GM08714 (cell line): ENCODE measurements at regions not wholly inside any gene's neighbourhood (a gene's known extent, or its start where the extent isn't known, plus 50 kb on each side); places are given as distances from the start of the nearest gene placed in this dataset.

Experiments used
- H3K4me3 ChIP-seq: fragments of 200-500 bp; sonication (Bioruptor generic); 2 replicates; pipeline ENCODE4 v1.5.1; 2014; ENCODE audit warnings: mild to moderate bottlenecking, low read length, inconsistent platforms
- ZNF274 ChIP-seq: IDR thresholded peaks from 2 replicates; pipeline ENCODE4 v1.6.1; 2012; ENCODE audit warnings: mild to moderate bottlenecking, low read depth, low read length

DNA sequence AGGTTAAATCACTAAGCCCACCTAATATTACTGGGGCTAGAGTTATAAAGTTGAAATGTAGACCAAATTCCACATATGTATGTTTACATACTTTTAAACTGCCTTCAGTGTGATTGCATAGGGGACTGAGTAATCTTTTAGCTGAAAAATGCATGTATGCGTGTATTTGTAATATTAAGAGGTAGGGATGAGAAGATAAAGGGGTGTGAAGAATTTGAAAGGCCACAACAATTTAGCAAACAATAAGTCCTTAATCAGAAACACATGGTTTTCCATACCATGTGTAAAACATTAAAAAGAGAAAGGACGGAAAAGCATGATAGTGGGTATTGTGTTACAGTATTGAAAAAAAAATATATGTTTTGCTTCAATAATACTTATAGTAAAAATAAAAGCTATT is 919.9 kb upstream of the FLRT2 start:
- TF ChIP-seq ZNF274: no peak
- H3K4me3 ChIP-seq: no peak overlapping the region

DNA sequence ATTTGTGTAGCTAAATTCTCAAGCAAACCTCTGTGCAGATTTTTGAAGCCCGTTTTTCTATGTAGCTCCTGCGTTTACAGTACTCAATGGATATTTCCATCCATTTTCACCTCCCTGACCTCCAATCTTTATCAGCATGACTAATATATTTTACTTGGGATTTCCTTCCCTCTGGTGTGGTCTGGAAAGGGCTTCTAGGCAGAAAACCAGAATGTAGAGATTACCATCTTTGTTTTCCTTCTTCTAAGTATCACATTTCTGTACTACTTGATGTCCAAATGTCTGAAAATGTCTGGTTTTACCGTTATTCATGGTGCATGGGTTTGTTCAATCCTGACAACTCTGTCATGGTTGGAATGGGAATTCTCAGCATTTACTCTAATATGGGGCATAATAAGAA is 907.6 kb upstream of the FLRT2 start:
- no peak for TF ChIP-seq ZNF274
- H3K4me3 ChIP-seq: no peak overlapping the region

DNA sequence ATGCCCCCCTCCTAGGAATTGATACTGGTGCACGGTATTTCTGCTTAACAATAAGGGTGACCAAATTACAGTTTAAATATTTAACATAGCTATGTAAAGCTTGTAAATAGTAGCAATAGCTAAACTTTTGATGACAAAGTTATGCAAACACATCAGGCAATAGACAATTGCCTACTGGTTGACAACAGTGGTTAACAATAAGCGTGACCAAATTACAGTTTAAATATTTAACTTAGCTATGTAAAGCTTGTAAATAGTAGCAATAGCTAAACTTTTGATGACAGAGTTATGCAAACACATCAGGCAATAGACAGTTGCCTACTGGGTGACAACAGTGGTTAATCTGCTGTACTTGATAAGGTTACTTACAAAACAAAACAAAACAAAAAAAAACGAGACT is 886.5 kb upstream of the FLRT2 start:
- H3K4me3 ChIP-seq: no peak overlapping the region
- no peak for TF ChIP-seq ZNF274

DNA sequence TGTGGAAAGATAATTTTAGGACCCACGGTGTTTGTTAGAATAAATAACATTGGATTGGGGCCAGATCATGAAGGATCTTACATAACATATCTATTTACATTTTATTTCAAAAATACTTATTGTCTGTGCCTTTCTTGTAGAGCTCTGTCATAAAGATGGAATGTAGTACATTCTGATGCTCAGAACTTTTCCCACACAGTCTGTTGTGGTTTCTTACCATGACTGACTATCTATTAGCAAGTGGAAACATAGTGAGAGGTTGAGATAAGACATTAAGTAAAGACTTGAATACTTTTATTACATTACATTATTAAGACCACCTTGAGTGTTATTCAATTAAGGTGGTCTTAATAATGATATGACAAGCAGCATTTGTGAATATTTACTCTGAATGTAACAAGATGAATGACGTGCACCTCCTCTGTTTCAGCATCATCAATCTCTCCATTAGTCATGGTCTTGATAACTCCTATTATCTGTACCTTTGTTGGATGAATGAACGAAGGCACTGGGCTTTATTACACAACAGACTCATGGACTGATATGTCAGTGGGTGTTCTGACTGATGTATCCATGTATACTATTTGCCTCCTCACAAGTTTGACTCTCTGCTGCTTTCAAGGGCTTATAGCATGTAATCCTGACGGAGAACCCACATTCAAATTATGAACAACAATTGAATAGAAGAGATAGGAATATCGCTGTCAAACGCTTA is 883.0 kb upstream of the FLRT2 start:
- no peak overlapping the region for H3K4me3 ChIP-seq
- TF ChIP-seq ZNF274: no peak

- TF ChIP-seq ZNF274: no peak
- no peak overlapping the region for H3K4me3 ChIP-seq
Observed at GRCh38 chr14:84655014-84655413, 874.9 kb upstream of the FLRT2 start.

DNA sequence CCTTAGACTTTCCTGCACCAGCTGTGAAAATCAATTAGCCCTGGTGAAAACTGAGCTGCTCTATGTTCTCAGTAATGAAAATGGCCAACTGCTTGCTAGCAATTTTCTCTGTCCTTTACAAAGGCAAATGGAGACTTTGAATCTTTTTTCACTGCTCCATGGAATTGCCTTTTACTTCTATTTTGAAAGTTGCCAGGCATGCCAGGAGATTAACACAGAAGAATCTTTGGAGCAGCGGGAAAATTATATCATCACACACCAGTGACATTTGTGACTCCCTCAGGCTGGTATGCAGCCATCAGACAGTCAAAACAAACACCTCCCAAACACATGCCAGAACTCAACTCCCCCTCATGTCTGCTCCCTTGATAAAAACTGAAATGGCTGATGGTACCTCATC is 872.0 kb upstream of the FLRT2 start:
- no peak overlapping the region for H3K4me3 ChIP-seq
- no peak for TF ChIP-seq ZNF274

DNA sequence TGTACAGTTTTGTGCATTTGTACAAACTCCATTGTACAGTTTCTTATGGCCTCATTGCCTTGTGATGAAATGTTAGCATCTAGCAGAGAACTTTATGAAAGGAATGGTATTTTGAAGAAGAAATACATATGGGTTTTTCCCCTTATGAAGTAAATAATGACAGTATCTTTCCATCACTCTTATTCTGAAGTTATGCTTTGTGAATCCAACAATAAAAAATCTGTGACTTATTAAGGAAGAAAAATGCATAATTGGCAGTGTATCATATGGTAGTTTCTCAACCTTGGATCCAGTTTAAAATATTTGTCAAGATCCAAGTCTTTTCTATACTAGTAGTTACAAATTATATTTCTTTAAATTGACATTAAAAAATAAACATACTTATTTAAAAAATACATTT is 859.1 kb upstream of the FLRT2 start:
- TF ChIP-seq ZNF274: no peak
- no peak overlapping the region for H3K4me3 ChIP-seq

DNA sequence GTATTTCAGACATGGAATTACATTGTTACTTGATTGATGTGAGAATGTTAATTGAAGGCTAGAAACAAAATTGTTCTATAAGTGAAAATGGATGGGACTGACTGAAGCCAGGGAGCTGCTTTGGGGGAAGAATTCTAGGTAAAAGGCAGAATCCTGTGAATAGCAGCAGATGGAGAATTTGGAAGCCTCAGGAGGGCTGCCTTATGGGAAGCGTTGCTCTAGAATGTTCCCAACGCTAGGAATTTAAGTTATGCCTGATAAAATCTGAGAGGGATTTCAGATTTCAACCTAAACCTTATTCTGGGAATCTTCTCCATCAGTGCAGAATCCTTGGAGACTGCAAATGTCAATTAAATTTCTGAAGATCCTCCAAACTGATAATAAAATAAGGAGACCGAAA is 858.2 kb upstream of the FLRT2 start:
- no peak overlapping the region for H3K4me3 ChIP-seq
- TF ChIP-seq ZNF274: no peak

GRCh38 chr14:84674636-84675035 is 855.3 kb upstream of the FLRT2 start:
- no peak for TF ChIP-seq ZNF274

DNA sequence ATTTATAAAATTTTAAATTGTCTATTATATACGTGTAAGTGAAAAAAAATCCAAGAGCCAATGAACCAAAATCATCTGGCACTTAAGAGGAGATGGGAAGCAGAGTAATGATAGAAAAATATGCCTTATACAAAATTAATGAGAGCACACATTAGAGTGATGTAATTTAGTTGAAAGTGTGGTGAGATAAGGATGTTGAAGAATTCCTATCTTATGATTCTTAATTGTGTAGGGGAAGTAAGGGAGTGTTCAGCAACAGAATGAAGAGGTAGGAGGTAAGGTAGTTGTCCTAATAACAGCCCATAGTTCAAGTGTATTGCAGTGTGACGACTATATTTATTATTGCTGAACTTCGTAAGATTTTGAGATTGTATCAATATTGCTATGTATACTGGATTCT is 843.4 kb upstream of the FLRT2 start:
- no peak overlapping the region for H3K4me3 ChIP-seq
- no peak for TF ChIP-seq ZNF274

More at GRCh38 chr14:84674636-84675035, 855.3 kb upstream of the FLRT2 start:
- no peak overlapping the region for H3K4me3 ChIP-seq

DNA sequence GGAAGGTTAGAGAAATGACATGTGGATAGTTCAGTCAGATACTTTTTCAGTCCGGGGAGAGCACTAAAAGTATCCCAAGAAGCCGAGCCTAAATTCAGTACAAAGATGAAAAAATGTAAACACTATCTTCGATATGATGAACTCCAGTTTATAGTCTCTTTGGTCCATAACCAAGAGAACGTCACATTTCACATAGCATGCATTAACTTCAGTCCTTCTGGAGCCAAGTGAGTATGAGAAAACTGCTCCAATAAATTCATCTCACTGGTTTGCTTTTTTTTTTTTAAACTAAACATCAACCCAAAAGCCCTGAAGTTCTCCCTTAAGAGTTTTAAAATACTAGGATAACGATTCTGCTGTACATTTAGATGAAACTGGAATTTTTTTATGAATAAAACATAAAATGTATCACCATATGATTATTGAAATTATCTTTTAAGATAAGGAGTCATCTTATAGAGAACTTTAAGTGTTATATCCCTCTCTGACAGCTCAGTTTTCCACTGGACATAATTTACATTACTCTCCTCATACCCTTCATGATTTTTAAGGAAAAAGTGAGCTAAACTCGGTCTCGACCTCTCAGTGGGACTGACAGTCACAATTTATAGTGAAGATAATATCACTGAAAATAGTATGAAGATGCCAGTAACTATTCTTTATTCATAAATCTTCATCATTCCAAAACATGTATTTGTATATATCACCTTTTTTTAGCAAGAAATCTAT is 841.5 kb upstream of the FLRT2 start:
- no peak overlapping the region for H3K4me3 ChIP-seq
- no peak for TF ChIP-seq ZNF274

DNA sequence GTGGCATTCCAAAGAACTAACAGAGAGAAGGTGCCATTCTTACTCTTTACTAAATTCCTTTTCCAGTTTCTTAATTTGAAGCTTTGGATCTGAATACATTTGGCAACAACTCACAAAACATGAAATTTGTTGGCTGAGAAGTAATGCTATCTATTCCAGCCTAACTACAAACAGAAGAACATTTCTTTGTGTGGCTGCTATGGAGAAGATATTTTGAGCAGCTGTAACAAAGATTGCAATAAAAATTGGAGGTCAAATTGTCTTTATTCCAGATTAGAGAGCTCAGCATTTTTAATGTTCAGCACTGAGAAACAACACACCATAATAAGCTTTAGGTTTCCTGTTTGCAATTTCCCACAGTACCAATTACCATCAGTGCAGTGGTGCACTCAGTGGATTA is 835.8 kb upstream of the FLRT2 start:
- no peak overlapping the region for H3K4me3 ChIP-seq
- TF ChIP-seq ZNF274: no peak

DNA sequence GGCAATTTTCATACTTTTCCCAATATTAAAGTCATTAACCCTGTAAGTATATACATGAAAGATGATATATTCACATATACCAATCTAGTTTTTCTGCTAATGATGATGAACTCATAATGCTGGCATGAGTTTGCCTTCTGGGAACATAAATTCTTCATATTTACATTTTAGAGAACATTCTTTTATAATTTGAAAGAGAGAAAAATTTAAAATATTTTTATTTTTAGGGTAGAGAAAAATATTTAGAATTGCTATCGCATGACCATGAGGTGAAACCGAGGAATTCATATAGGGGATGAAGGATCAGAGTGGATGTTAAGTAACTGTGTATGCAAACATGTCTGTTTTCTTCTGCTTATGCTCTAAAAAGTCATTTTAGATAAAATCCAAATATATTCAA is 825.3 kb upstream of the FLRT2 start:
- TF ChIP-seq ZNF274: no peak

GRCh38 chr14:84707830-84708229 is 822.1 kb upstream of the FLRT2 start:
- no peak for TF ChIP-seq ZNF274
- H3K4me3 ChIP-seq: no peak overlapping the region

More for the DNA sequence above, 825.3 kb upstream of the FLRT2 start:
- H3K4me3 ChIP-seq: no peak overlapping the region

DNA sequence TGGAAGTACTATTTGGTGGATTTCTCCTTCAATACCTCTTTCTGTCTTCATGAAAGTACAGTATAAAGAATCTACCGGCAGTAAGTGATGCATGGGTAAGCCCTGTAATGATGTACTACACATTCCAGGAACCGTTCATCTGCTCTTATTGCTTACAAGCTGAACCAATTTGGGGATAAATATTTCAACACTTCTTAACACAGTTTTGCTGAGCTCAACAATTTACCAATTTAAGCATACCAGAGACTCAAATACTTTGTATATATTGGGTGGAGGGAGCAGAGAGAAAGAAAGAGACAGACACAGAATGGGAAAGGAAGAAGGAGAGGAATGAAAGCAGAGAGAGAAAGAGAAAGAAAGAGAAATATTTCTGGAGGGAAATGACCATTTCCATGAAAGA is 821.1 kb upstream of the FLRT2 start:
- H3K4me3 ChIP-seq: no peak overlapping the region
- no peak for TF ChIP-seq ZNF274
